A549 (cell line): ENCODE measurements at regions not wholly inside any gene's neighbourhood (a gene's known extent, or its start where the extent isn't known, plus 50 kb on each side); places are given as distances from the start of the nearest gene placed in this dataset.

Source experiments
- BHLHE40 ChIP-seq: IDR thresholded peaks from 2 replicates; pipeline ENCODE4 v1.6.1; 2012; ENCODE audit warnings: low read depth, low read length, inconsistent platforms
- CEBPB ChIP-seq, 2 experiments: fragments of >200 bp in 1 of 2; sonication (Bioruptor Twin) in 1 of 2; formaldehyde crosslinking in 1 of 2; IDR thresholded peaks; 2 replicates each; pipeline ENCODE4 v1.6.1; 2012 to 2016
- CTCF ChIP-seq: fragments of >200 bp; sonication (Bioruptor Twin); formaldehyde crosslinking; IDR thresholded peaks from 3 replicates; pipeline ENCODE4 v1.5.1; 2016
- MAFK ChIP-seq: fragments of 450-650 bp; IDR thresholded peaks from 2 replicates; pipeline ENCODE4 v1.6.1; 2014; ENCODE audit not compliant: partially characterized antibody
- POLR2A ChIP-seq: IDR thresholded peaks from 2 replicates; pipeline ENCODE4 v1.6.1; 2012; ENCODE audit warnings: mild to moderate bottlenecking, low read length
- SMC3 ChIP-seq: fragments of >200 bp; sonication (Bioruptor Twin); formaldehyde crosslinking; IDR thresholded peaks from 3 replicates; pipeline ENCODE4 v1.6.1; 2018; ENCODE audit warnings: inconsistent platforms
- SREBF2 ChIP-seq: fragments of 450-650 bp; IDR thresholded peaks from 2 replicates; pipeline ENCODE4 v1.6.1; 2014; ENCODE audit warnings: mild to moderate bottlenecking, moderate library complexity

GRCh38 chr3:191019855-191020254 is 157.4 kb upstream of the GMNC start:
- no peak for TF ChIP-seq CTCF
- no peak for TF ChIP-seq CEBPB (IDR thresholded peaks at IDR 0.05)
- no peak for TF ChIP-seq SREBF2
- no peak for TF ChIP-seq SMC3
- no peak for TF ChIP-seq BHLHE40
- TF ChIP-seq MAFK, result no peak
- no peak for TF ChIP-seq POLR2A
